HEK293T (cell line): ENCODE measurements at regions not wholly inside any gene's neighbourhood (a gene's known extent, or its start where the extent isn't known, plus 50 kb on each side); places are given as distances from the start of the nearest gene placed in this dataset.

Source experiments
- CTCF ChIA-PET: fragments of 350-600 bp; formaldehyde crosslinking; extraction: SDS; loops from one replicate; lab custom pipeline; 2021; ENCODE audit warnings: antibody characterized with exemption, inconsistent platforms; lab: Yijun Ruan, JAX
- POLR2A ChIA-PET: fragments of 350-600 bp; formaldehyde crosslinking; extraction: SDS; loops from one replicate; lab custom pipeline; 2020; ENCODE audit warnings: antibody characterized with exemption, inconsistent platforms; lab: Yijun Ruan, JAX
- DNase-seq: peaks from one replicate; pipeline ENCODE4 v3.0.0; 2012; ENCODE audit warnings: mixed read lengths; ENCODE audit errors: extremely low spot score
- ARNT ChIP-seq: fragments of 450-650 bp; IDR thresholded peaks from 2 replicates; pipeline ENCODE4 v1.6.1; 2017; ENCODE audit warnings: mild to moderate bottlenecking
- BHLHE40 ChIP-seq: fragments of 450-650 bp; IDR thresholded peaks from 2 replicates; pipeline ENCODE4 v1.6.1; 2016; ENCODE audit warnings: mild to moderate bottlenecking, moderate library complexity, borderline replicate concordance
- CTBP1 ChIP-seq: fragments of 450-650 bp; IDR thresholded peaks from 2 replicates; pipeline ENCODE4 v1.6.1; 2016; ENCODE audit warnings: borderline replicate concordance
- ELF4 ChIP-seq: fragments of 450-650 bp; IDR thresholded peaks from 2 replicates; pipeline ENCODE4 v1.6.1; 2017; ENCODE audit warnings: antibody characterized with exemption
- FOXA1 ChIP-seq: fragments of 450-650 bp; IDR thresholded peaks from 2 replicates; pipeline ENCODE4 v1.6.1; 2016; ENCODE audit warnings: mild to moderate bottlenecking
- FOXK2 ChIP-seq: fragments of 450-650 bp; IDR thresholded peaks from 2 replicates; pipeline ENCODE4 v1.6.1; 2016; ENCODE audit warnings: mild to moderate bottlenecking
- FOXM1 ChIP-seq: fragments of 450-650 bp; IDR thresholded peaks from 2 replicates; pipeline ENCODE4 v1.6.1; 2017; ENCODE audit warnings: mild to moderate bottlenecking, borderline replicate concordance
- HDGF ChIP-seq: fragments of 450-650 bp; IDR thresholded peaks from 2 replicates; pipeline ENCODE4 v1.6.1; 2017; ENCODE audit warnings: antibody characterized with exemption, borderline replicate concordance
- L3MBTL2 ChIP-seq: fragments of 450-650 bp; conservative IDR thresholded peaks from 2 replicates; pipeline ENCODE4 v1.6.1; 2016; ENCODE audit warnings: mild to moderate bottlenecking
- LEF1 ChIP-seq: fragments of 450-650 bp; IDR thresholded peaks from 2 replicates; pipeline ENCODE4 v1.6.1; 2017; ENCODE audit warnings: mild to moderate bottlenecking, borderline replicate concordance
- NFRKB ChIP-seq: fragments of 450-650 bp; IDR thresholded peaks from 2 replicates; pipeline ENCODE4 v1.6.1; 2016; ENCODE audit warnings: mild to moderate bottlenecking, moderate library complexity
- SP1 ChIP-seq: fragments of 450-650 bp; IDR thresholded peaks from 2 replicates; pipeline ENCODE4 v1.6.1; 2017
- SUZ12 ChIP-seq: fragments of 450-650 bp; IDR thresholded peaks from 2 replicates; pipeline ENCODE4 v1.6.1; 2016; ENCODE audit warnings: mild to moderate bottlenecking
- TARDBP ChIP-seq: fragments of 450-650 bp; IDR thresholded peaks from 2 replicates; pipeline ENCODE4 v1.6.1; 2016
- ZNF384 ChIP-seq: fragments of 450-650 bp; IDR thresholded peaks from 2 replicates; pipeline ENCODE4 v1.6.1; 2016
- TF ChIP-seq, protein P1 (sequence below): fragments of 450-650 bp; IDR thresholded peaks from 2 replicates; pipeline ENCODE4 v1.6.1; 2016

DNA sequence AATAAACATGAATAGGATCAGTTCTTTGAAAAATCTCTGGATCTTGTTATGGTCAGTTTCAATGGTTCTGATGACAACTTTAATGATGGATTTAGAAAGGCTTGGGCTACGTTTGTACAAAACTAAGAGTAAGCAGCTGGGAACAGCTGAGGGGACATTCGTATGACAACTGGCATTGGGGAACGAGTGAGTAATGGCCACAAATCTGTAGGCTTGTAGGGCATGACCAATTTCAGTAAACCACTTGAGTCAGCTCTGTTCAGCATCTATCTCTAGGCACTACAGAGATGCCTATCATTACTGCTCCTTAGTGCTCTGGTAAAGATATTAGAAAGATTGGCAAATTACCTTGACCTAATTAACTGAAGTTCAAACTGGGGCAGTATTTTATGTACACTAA is 1375.6 kb downstream of the EPHA7 start:
- ChIA-PET POLR2A (no interaction called here), CTCF (no interaction called here)
- DNase-seq = no peak
- TF ChIP-seq, protein P1, sequence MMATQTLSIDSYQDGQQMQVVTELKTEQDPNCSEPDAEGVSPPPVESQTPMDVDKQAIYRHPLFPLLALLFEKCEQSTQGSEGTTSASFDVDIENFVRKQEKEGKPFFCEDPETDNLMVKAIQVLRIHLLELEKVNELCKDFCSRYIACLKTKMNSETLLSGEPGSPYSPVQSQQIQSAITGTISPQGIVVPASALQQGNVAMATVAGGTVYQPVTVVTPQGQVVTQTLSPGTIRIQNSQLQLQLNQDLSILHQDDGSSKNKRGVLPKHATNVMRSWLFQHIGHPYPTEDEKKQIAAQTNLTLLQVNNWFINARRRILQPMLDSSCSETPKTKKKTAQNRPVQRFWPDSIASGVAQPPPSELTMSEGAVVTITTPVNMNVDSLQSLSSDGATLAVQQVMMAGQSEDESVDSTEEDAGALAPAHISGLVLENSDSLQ = no peak
- no peak for TF ChIP-seq TARDBP
- TF ChIP-seq FOXK2 = no peak
- no peak for TF ChIP-seq CTBP1
- no peak for TF ChIP-seq LEF1
- no peak for TF ChIP-seq ARNT
- no peak for TF ChIP-seq SP1

DNA sequence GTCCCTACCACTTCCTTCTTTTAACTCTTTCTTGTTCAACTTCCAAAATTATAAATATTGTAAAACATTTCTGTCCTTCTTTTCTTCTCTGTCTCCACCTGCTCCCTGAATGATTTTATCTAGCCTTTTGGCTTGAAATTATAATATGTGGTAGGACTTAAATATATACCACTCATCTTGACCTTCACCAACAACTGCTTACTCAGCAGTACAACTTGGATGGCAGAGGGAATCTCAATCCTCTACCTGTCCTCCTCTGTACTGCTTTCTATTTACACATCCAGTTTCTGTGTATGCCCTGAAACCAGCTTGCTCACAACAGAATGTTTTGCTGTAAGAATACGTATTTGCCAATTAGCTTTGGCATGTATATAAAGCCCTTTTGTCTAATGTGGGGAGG is 1392.5 kb downstream of the EPHA7 start:
- POLR2A ChIA-PET = no interaction called here
- no peak for TF ChIP-seq LEF1
- no peak for TF ChIP-seq ELF4
- no peak for TF ChIP-seq CTBP1
- no peak for TF ChIP-seq SP1
- TF ChIP-seq, protein P1 = no peak
- TF ChIP-seq TARDBP = no peak
- no peak for TF ChIP-seq FOXK2
- TF ChIP-seq SUZ12 = no peak
- CTCF ChIA-PET = no interaction called here

DNA sequence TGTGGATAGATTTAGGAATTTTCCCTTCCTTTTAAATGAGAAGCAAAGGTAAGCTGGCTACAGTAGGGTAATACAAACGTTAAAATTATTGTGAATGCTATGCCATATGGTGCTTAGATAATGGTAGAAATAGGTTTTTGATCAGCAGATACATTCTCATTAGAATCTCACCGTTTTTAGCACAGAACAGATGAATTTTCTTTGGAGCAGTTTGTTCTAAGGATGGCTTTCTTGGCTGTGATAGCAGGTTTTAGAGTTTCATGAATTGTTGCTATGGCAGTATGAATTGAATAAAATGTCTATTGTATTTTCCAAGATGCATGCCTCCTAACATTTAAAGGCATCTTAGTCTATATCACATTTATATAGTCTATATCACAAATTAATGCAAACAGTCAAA is 1394.5 kb downstream of the EPHA7 start:
- TF ChIP-seq NFRKB = no peak
- TF ChIP-seq L3MBTL2 = no peak
- TF ChIP-seq ARNT = no peak
- TF ChIP-seq LEF1 = no peak
- TF ChIP-seq SUZ12 = no peak
- TF ChIP-seq SP1 = no peak
- TF ChIP-seq, protein P1 = no peak
- no peak for TF ChIP-seq ELF4
- TF ChIP-seq FOXA1 = no peak
- no peak for TF ChIP-seq CTBP1
- no peak for DNase-seq
- ChIA-PET CTCF (no interaction called here), POLR2A (no interaction called here)

More for the DNA sequence above, 1392.5 kb downstream of the EPHA7 start:
- DNase-seq = no peak

DNA sequence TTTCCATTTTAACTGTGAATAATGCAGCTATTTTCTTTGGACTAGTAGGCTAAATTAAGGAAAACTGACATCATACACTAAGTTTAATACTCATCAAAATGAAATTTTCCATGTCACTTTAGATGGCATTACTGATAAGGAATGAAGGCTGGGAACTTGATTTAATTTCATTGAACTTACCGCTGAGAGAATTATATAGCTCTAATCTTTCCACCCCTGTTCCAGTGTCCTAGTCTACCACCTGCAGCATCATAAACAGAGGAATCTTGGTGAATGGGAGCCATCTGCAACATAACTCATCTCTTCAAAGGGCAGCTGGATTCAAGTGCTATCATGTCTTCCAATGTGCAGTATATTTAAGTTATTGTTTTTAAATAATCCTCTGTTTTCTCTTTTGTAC is 1395.2 kb downstream of the EPHA7 start:
- ChIA-PET CTCF (no interaction called here), POLR2A (no interaction called here)
- no peak for TF ChIP-seq CTBP1
- no peak for TF ChIP-seq FOXM1
- TF ChIP-seq, protein P1 = no peak
- no peak for TF ChIP-seq TARDBP
- TF ChIP-seq HDGF = no peak
- no peak for TF ChIP-seq ZNF384
- no peak for TF ChIP-seq SUZ12
- no peak for TF ChIP-seq L3MBTL2
- TF ChIP-seq BHLHE40 = no peak
- TF ChIP-seq FOXA1 = no peak
- TF ChIP-seq LEF1 = no peak
- no peak for TF ChIP-seq ELF4
- TF ChIP-seq SP1 = no peak
- TF ChIP-seq NFRKB = no peak
- TF ChIP-seq ARNT = no peak
- no peak for TF ChIP-seq FOXK2
- no peak for DNase-seq

DNA sequence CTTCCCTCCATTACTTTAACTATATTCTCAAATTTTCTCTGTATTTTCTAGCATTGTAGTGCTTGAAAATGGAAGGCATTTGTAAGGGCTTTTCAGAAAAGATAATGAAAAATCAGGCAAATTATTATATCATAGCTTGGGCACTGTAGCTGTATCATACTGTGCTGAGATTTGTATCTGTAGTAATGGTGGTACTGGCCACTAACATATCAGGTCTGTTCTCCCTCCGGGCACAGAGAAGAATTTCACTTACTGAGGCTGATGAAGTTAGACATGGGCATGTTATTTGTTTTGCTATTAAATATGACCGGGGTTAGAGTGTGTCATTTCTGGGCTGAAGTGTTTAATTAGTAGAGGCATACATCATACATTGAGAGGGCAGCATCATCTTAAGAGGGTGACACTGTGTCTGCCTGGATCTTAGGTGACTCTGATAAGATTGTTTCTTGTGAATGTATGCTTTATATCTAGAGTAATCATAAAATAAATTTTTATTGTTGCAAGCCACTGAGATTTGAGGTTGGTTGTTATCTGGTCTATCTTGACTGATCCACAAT is 1395.9 kb downstream of the EPHA7 start:
- POLR2A ChIA-PET = no interaction called here
- CTCF ChIA-PET = no interaction called here
- TF ChIP-seq TARDBP (no peak), LEF1 (no peak), SP1 (no peak), ZNF384 (no peak), ELF4 (no peak), L3MBTL2 (no peak), NFRKB (no peak), CTBP1 (no peak), FOXK2 (no peak), ARNT (no peak), FOXA1 (no peak), BHLHE40 (no peak), HDGF (no peak), SUZ12 (no peak), FOXM1 (no peak)
- TF ChIP-seq, protein P1 = no peak
- DNase-seq = no peak
